Pulmonary artery endothelial cell (primary cell): ENCODE measurements at regions not wholly inside any gene's neighbourhood (a gene's known extent, or its start where the extent isn't known, plus 50 kb on each side); places are given as distances from the start of the nearest gene placed in this dataset.
"Not testable (repeated sequence)": the region's sequence is repeated elsewhere in the genome, so short reads cannot be mapped to it uniquely, and the experiment has no call there.

Experiments used
- DNase-seq: peaks from one replicate; pipeline ENCODE4 v3.0.0-alpha.2; 2011; ENCODE audit warnings: low read depth, low spot score

GRCh38 chr2:194319222-194319992 lies 1337.6 kb upstream of the SLC39A10 start:
- no peak for DNase-seq

GRCh38 chr2:194314042-194314441 lies 1343.0 kb upstream of the SLC39A10 start:
- DNase-seq = no peak

- no peak for DNase-seq
Observed at GRCh38 chr2:194304191-194304590, 1352.8 kb upstream of the SLC39A10 start.

GRCh38 chr2:194301946-194302345 lies 1355.1 kb upstream of the SLC39A10 start:
- no peak for DNase-seq

GRCh38 chr2:194294156-194294555 lies 1362.9 kb upstream of the SLC39A10 start:
- DNase-seq = no peak

GRCh38 chr2:194291104-194291503 lies 1365.9 kb upstream of the SLC39A10 start:
- DNase-seq = no peak

- DNase-seq = no peak
Observed at GRCh38 chr2:194289712-194290346, 1367.2 kb upstream of the SLC39A10 start.

GRCh38 chr2:194276667-194277066 lies 1380.4 kb upstream of the SLC39A10 start:
- not testable (repeated sequence) for DNase-seq

- DNase-seq = no peak
Observed at GRCh38 chr2:194271293-194271961, 1385.6 kb upstream of the SLC39A10 start.

GRCh38 chr2:194270648-194271047 lies 1386.4 kb upstream of the SLC39A10 start:
- DNase-seq = no peak

- DNase-seq = no peak
Observed at GRCh38 chr2:194264586-194264985, 1392.4 kb upstream of the SLC39A10 start.

GRCh38 chr2:194260185-194260584 lies 1396.8 kb upstream of the SLC39A10 start:
- no peak for DNase-seq

- no peak for DNase-seq
Observed at GRCh38 chr2:194257095-194257494, 1399.9 kb upstream of the SLC39A10 start.

GRCh38 chr2:194253528-194254259 lies 1403.3 kb upstream of the SLC39A10 start:
- no peak for DNase-seq

- no peak for DNase-seq
Observed at GRCh38 chr2:194252127-194252526, 1404.9 kb upstream of the SLC39A10 start.

- DNase-seq = no peak
Observed at GRCh38 chr2:194232600-194232999, 1424.4 kb upstream of the SLC39A10 start.

- no peak for DNase-seq
Observed at GRCh38 chr2:194223218-194223617, 1433.8 kb upstream of the SLC39A10 start.

GRCh38 chr2:194214192-194214591 lies 1442.8 kb upstream of the SLC39A10 start:
- no peak for DNase-seq

- no peak for DNase-seq
Observed at GRCh38 chr2:194205568-194206227, 1451.3 kb upstream of the SLC39A10 start.

GRCh38 chr2:194203898-194204297 lies 1453.1 kb upstream of the SLC39A10 start:
- no peak for DNase-seq

- no peak for DNase-seq
Observed at GRCh38 chr2:194182888-194183287, 1474.1 kb upstream of the SLC39A10 start.
